Uterus (tissue), 2 donors: ENCODE measurements at regions not wholly inside any gene's neighbourhood (a gene's known extent, or its start where the extent isn't known, plus 50 kb on each side); places are given as distances from the start of the nearest gene placed in this dataset.

Experiments
- POLR2A ChIP-seq, 2 donors: fragments of 450-650 bp; IDR thresholded peaks; one replicate each; pipeline ENCODE4 v1.6.1; 2016; ENCODE audit warnings: antibody characterized with exemption in 2 of 2, mild to moderate bottlenecking in 1 of 2, moderate library complexity in 1 of 2
- TF ChIP-seq, protein P1 (sequence below), 4 experiments: fragments of 200-600 bp in 2 of 4; fragments of 450-650 bp in 2 of 4; sonication (generic) in 2 of 4; IDR thresholded peaks; one replicate each; pipeline ENCODE4 v1.5.1; 2016 to 2019; ENCODE audit warnings: antibody characterized with exemption in 4 of 4, mild to moderate bottlenecking in 2 of 4, moderate library complexity in 1 of 4

DNA sequence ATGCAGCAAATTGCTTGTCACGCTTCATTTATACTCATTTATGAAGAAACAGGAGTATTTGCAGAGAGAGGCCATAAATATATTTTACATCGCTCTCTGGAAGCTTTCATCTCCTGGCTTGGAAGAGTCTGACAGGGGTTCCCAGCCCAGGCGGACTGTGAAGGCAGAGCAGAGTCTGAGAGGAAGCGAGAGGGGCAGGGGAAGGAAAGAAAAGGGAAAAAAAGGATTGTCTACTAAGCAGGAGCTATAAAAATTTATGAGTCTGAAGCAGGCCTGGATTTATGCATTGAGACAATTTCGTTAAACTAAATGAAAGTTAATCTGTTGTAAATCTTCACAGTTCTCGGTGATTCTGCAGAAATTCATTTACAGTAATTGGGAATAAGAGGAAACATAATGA is 143.9 kb upstream of the GYPC start:
- TF ChIP-seq, protein P1, sequence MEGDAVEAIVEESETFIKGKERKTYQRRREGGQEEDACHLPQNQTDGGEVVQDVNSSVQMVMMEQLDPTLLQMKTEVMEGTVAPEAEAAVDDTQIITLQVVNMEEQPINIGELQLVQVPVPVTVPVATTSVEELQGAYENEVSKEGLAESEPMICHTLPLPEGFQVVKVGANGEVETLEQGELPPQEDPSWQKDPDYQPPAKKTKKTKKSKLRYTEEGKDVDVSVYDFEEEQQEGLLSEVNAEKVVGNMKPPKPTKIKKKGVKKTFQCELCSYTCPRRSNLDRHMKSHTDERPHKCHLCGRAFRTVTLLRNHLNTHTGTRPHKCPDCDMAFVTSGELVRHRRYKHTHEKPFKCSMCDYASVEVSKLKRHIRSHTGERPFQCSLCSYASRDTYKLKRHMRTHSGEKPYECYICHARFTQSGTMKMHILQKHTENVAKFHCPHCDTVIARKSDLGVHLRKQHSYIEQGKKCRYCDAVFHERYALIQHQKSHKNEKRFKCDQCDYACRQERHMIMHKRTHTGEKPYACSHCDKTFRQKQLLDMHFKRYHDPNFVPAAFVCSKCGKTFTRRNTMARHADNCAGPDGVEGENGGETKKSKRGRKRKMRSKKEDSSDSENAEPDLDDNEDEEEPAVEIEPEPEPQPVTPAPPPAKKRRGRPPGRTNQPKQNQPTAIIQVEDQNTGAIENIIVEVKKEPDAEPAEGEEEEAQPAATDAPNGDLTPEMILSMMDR (IDR thresholded peaks at IDR 0.05), result no peak
- no peak for TF ChIP-seq POLR2A (IDR thresholded peaks at IDR 0.05)
